Natural killer cell (primary cell): ENCODE measurements at regions not wholly inside any gene's neighbourhood (a gene's known extent, or its start where the extent isn't known, plus 50 kb on each side); places are given as distances from the start of the nearest gene placed in this dataset.
"Not testable (repeated sequence)": the region's sequence is repeated elsewhere in the genome, so short reads cannot be mapped to it uniquely, and the experiment has no call there.

Source experiments
- ATAC-seq, 3 donors: fragments of 150-1000 bp in 2 of 3; fragments of 200-7000 bp in 1 of 3; cut with Tn5 transposase; 1 replicate in 1 of 3; 2 replicates in 2 of 3; pipeline ENCODE4 v1.10.0; 2021; ENCODE audit warnings: mild to moderate bottlenecking in 2 of 3, moderate library complexity in 2 of 3
- DNase-seq, 2 donors: peaks; one replicate each; pipeline versions ENCODE4 v3.0.0 to v3.0.0-alpha.2; 2013 to 2021; ENCODE audit warnings: mixed read lengths in 1 of 2
- H3K27ac ChIP-seq: one replicate; pipeline ENCODE4 v1.5.1; 2013; ENCODE audit warnings: mild to moderate bottlenecking, low read length
- H3K27me3 ChIP-seq: one replicate; pipeline ENCODE4 v1.6.1; 2013; ENCODE audit warnings: low read length; ENCODE audit not compliant: control insufficient read depth, insufficient read depth
- H3K36me3 ChIP-seq: one replicate; pipeline ENCODE4 v1.6.1; 2013; ENCODE audit warnings: low read length; ENCODE audit not compliant: control insufficient read depth, insufficient read depth
- H3K4me1 ChIP-seq: one replicate; pipeline ENCODE4 v1.6.1; 2013; ENCODE audit warnings: low read length; ENCODE audit not compliant: control insufficient read depth, insufficient read depth
- H3K4me3 ChIP-seq: one replicate; pipeline ENCODE4 v1.5.1; 2013; ENCODE audit warnings: low read length
- H3K9me3 ChIP-seq: one replicate; pipeline ENCODE4 v1.6.1; 2013; ENCODE audit warnings: low read length; ENCODE audit not compliant: control insufficient read depth, insufficient read depth
- H3K27ac Mint-ChIP-seq, 2 donors: one replicate each; pipeline ENCODE4 v1.8.0; 2022; ENCODE audit warnings: mild to moderate bottlenecking in 2 of 2, mixed read lengths in 2 of 2, moderate library complexity in 1 of 2
- H3K27me3 Mint-ChIP-seq, 2 donors: one replicate each; pipeline ENCODE4 v1.8.0; 2022; ENCODE audit warnings: low read depth in 2 of 2, mixed read lengths in 2 of 2
- H3K36me3 Mint-ChIP-seq: one replicate; pipeline ENCODE4 v1.8.0; 2022; ENCODE audit warnings: mixed read lengths
- H3K4me1 Mint-ChIP-seq, 2 donors: one replicate each; pipeline ENCODE4 v1.8.0; 2022; ENCODE audit warnings: mixed read lengths in 2 of 2
- H3K4me3 Mint-ChIP-seq: one replicate; pipeline ENCODE4 v1.8.0; 2022; ENCODE audit warnings: mild to moderate bottlenecking, moderate library complexity, mixed read lengths
- H3K9me3 Mint-ChIP-seq, 2 donors: one replicate each; pipeline ENCODE4 v1.8.0; 2022; ENCODE audit warnings: mixed read lengths in 2 of 2
- CTCF ChIP-seq: fragments of 200-600 bp; IDR thresholded peaks from one replicate; pipeline ENCODE4 v1.8.0; 2022; ENCODE audit warnings: antibody characterized with exemption
- WGBS: methylation state at CpG from one replicate; pipeline ENCODE4 v1.1.7; 2013; ENCODE audit warnings: missing lambda C conversion rate; ENCODE audit not compliant: insufficient coverage; 5-methylcytosine and 5-hydroxymethylcytosine counted together
- intact Hi-C: fragments of 100-400 bp; cut with micrococcal nuclease; formaldehyde crosslinking; loops from one replicate; pipeline ENCODE4 v1.14.2; 2022

DNA sequence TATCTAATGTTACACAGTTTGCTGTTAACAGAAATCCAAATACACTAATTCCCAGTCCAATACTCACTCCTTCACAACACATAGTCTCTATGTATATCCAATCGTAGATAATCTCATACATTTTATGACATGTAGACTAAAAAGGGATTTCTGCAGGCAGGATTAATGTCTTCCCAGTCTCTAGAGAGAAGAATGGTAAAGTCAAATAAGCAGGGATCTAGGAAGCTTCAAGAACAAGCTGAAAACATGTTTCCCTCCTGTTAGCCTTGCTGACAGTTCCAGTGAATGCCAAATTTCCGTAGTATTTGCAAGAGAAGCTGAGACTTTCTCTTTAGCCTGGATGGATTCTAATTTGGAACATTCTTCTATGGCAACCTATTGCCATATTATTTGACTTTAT is 500.1 kb downstream of the IGSF11 start:
- Histone ChIP-seq H3K4me3 (no peak overlapping the region), H3K4me1 (no peaks in the 10 kb centered on the region), H3K27me3 (no peaks in the 10 kb centered on the region), H3K27ac (no peak overlapping the region), H3K36me3 (no peaks in the 10 kb centered on the region), H3K9me3 (no peaks in the 10 kb centered on the region)
- Mint-ChIP-seq H3K27me3 (no peaks in the 10 kb centered on the region), H3K4me1 (no peaks in the 10 kb centered on the region), H3K36me3 (no peaks in the 10 kb centered on the region), H3K27ac (no peak overlapping the region), H3K4me3 (no peak overlapping the region), H3K9me3 (peaks cover 12 to 24% of the 10 kb centered on the region in 2 donors)
- intact Hi-C loops = no loop called here
- 33% methylated on average over 1 of the region's 2 CpGs for WGBS
- ATAC-seq (no peak), DNase-seq (no peak)
- TF ChIP-seq CTCF = no peak

DNA sequence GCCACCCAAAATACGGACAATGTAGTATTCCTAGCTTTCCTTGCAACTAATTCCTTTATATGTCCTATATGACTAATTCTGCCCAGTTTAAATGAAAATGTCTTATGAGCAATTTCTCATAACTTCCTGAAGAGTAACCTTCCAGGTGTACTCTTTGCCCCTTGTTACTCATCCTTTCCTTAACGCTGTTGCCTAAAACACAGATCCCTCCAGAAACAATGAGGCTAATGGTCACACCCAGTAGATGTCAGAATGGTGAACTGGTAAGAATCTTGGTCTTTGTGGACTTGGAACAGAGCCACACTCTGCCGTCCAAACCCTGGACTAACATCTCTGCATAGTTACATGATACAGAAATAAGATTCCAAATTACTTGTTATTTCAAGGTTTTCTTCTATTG is 497.9 kb downstream of the IGSF11 start:
- H3K36me3 ChIP-seq = no peaks in the 10 kb centered on the region
- H3K4me3 Mint-ChIP-seq = no peak overlapping the region
- H3K27me3 ChIP-seq = no peaks in the 10 kb centered on the region
- intact Hi-C loops = no loop called here
- WGBS = 78% methylated on average over 3 of the region's 3 CpGs
- H3K27ac Mint-ChIP-seq = no peak overlapping the region
- DNase-seq = no peak
- H3K27ac ChIP-seq = no peak overlapping the region
- H3K4me1 Mint-ChIP-seq = no peaks in the 10 kb centered on the region
- H3K4me1 ChIP-seq = no peaks in the 10 kb centered on the region
- no peak for TF ChIP-seq CTCF
- no peaks in the 10 kb centered on the region for H3K27me3 Mint-ChIP-seq
- H3K36me3 Mint-ChIP-seq = no peaks in the 10 kb centered on the region
- ATAC-seq = no peak
- no peak overlapping the region for H3K4me3 ChIP-seq
- no peaks in the 10 kb centered on the region for H3K9me3 ChIP-seq
- H3K9me3 Mint-ChIP-seq = peaks cover 12 to 21% of the 10 kb centered on the region in 2 donors

GRCh38 chr3:118537454-118537853 is 497.2 kb downstream of the IGSF11 start:
- Mint-ChIP-seq H3K27ac (no peak overlapping the region), H3K4me3 (no peak overlapping the region), H3K4me1 (no peaks in the 10 kb centered on the region), H3K36me3 (no peaks in the 10 kb centered on the region), H3K9me3 (peaks cover 16 to 26% of the 10 kb centered on the region in 2 donors), H3K27me3 (no peaks in the 10 kb centered on the region)
- Histone ChIP-seq H3K27me3 (no peaks in the 10 kb centered on the region), H3K27ac (no peak overlapping the region), H3K4me1 (no peaks in the 10 kb centered on the region), H3K4me3 (no peak overlapping the region), H3K36me3 (no peaks in the 10 kb centered on the region), H3K9me3 (no peaks in the 10 kb centered on the region)
- no peak for TF ChIP-seq CTCF
- intact Hi-C loops = no loop called here
- ATAC-seq = no peak
- WGBS = no CpG with 5 or more reads among the region's 2 CpGs
- DNase-seq = no peak

DNA sequence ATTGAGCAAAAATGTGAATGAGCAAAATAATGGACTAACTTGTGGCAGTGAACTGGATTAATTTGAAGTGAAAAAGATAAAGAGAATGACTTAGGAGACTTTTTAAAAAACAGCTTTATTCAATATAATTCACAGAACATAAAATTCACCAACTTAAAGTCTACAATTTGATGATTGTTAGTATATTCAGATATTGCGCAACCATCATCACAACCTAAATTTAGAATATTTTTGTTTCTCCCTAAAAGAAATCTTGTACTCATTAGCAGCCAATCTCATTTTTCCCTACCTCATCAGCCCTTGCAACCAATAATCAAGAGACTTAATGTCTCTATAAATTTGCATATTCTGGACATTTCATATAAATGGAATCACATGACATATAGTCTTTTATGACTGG is 496.5 kb downstream of the IGSF11 start:
- H3K27ac ChIP-seq = no peak overlapping the region
- Mint-ChIP-seq H3K9me3 (peaks cover 14 to 26% of the 10 kb centered on the region in 2 donors), H3K36me3 (no peaks in the 10 kb centered on the region), H3K4me1 (no peaks in the 10 kb centered on the region), H3K4me3 (no peak overlapping the region), H3K27ac (no peak overlapping the region), H3K27me3 (no peaks in the 10 kb centered on the region)
- intact Hi-C loops = no loop called here
- no peaks in the 10 kb centered on the region for H3K4me1 ChIP-seq
- DNase-seq (no peak), ATAC-seq (no peak)
- 83% methylated on average over 1 of the region's 1 CpG for WGBS
- no peaks in the 10 kb centered on the region for H3K36me3 ChIP-seq
- H3K4me3 ChIP-seq = no peak overlapping the region
- H3K27me3 ChIP-seq = no peaks in the 10 kb centered on the region
- no peak for TF ChIP-seq CTCF
- H3K9me3 ChIP-seq = no peaks in the 10 kb centered on the region

GRCh38 chr3:118539820-118540447 is 494.7 kb downstream of the IGSF11 start:
- H3K4me1 ChIP-seq, H3K27ac Mint-ChIP-seq, H3K27me3 Mint-ChIP-seq, H3K36me3 Mint-ChIP-seq, DNase-seq, H3K4me3 Mint-ChIP-seq, H3K27ac ChIP-seq, H3K27me3 ChIP-seq, intact Hi-C loops, H3K9me3 ChIP-seq, H3K36me3 ChIP-seq, ATAC-seq, H3K4me3 ChIP-seq, H3K4me1 Mint-ChIP-seq: not testable (repeated sequence)
- WGBS = 87% methylated on average over 11 of the region's 13 CpGs
- peaks cover 15 to 25% of the 10 kb centered on the region in 2 donors for H3K9me3 Mint-ChIP-seq
